ENCODE measurements at regions not wholly inside any gene's neighbourhood (a gene's known extent, or its start where the extent isn't known, plus 50 kb on each side); places are given as distances from the start of the nearest gene placed in this dataset.

- Histone ChIP-seq H3K36me3 (no peaks in the 10 kb centered on the region), H3K9me3 (no peaks in the 10 kb centered on the region), H3K27me3 (no peaks in the 10 kb centered on the region), H3K4me3 (ENCODE audit: low read depth, low read length) (no peak overlapping the region), H3K4me1 (peaks cover 14% of the 10 kb centered on the region)
- no peak for DNase-seq
- TF ChIP-seq, protein P1, sequence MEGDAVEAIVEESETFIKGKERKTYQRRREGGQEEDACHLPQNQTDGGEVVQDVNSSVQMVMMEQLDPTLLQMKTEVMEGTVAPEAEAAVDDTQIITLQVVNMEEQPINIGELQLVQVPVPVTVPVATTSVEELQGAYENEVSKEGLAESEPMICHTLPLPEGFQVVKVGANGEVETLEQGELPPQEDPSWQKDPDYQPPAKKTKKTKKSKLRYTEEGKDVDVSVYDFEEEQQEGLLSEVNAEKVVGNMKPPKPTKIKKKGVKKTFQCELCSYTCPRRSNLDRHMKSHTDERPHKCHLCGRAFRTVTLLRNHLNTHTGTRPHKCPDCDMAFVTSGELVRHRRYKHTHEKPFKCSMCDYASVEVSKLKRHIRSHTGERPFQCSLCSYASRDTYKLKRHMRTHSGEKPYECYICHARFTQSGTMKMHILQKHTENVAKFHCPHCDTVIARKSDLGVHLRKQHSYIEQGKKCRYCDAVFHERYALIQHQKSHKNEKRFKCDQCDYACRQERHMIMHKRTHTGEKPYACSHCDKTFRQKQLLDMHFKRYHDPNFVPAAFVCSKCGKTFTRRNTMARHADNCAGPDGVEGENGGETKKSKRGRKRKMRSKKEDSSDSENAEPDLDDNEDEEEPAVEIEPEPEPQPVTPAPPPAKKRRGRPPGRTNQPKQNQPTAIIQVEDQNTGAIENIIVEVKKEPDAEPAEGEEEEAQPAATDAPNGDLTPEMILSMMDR (IDR thresholded peaks at IDR 0.05; ENCODE audit: low read depth, low read length), result no peak
These were observed 109.8 kb downstream of the DUSP10 start for GRCh38 chr1:221632072-221632471.

DNA sequence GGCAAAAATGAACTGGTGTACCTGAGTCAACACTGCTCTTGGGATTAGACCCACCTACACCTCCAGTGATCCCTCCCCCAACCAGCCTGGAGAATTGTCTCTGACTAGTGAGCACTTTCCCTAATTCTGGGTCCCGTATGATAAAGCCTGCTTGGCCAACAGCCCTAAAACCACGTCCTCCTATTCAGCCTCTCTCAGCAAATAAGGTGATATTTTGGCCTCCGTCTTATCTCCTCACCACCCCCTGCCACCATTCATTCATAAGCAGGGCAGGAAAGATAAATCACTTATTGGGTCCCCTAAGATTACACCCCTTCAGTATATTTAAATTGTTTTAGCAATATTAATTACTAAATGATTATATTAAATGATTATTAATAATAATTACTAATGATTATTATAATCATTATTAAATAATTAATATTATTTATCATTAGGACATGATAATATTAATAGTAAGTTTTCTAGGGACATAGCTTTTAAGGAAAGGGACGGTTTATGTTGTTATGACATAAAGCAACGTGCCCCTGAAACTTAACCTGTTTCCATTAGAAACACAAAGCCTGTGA lies 108.0 kb downstream of the DUSP10 start:
- Histone ChIP-seq H3K36me3 (no peaks in the 10 kb centered on the region), H3K9me3 (no peaks in the 10 kb centered on the region), H3K4me3 (ENCODE audit: low read depth, low read length) (no peak overlapping the region), H3K4me1 (peaks cover 22% of the 10 kb centered on the region), H3K27me3 (no peaks in the 10 kb centered on the region)
- no peak for DNase-seq
- TF ChIP-seq, protein P1 (IDR thresholded peaks at IDR 0.05; ENCODE audit: low read depth, low read length), result no peak

- H3K27me3 ChIP-seq, result no peaks in the 10 kb centered on the region
- H3K4me3 ChIP-seq (ENCODE audit: low read depth, low read length), result no peak overlapping the region
- H3K4me1 ChIP-seq, result peaks cover 22% of the 10 kb centered on the region
- H3K36me3 ChIP-seq, result no peaks in the 10 kb centered on the region
- TF ChIP-seq, protein P1 (IDR thresholded peaks at IDR 0.05; ENCODE audit: low read depth, low read length), result no peak
- H3K9me3 ChIP-seq, result no peaks in the 10 kb centered on the region
- DNase-seq, result no peak
These were observed 107.3 kb downstream of the DUSP10 start for GRCh38 chr1:221634606-221635005.

GRCh38 chr1:221635305-221635704 lies 106.6 kb downstream of the DUSP10 start:
- no peak for DNase-seq
- Histone ChIP-seq H3K9me3 (no peaks in the 10 kb centered on the region), H3K27me3 (no peaks in the 10 kb centered on the region), H3K36me3 (no peaks in the 10 kb centered on the region), H3K4me3 (ENCODE audit: low read depth, low read length) (no peak overlapping the region), H3K4me1 (peaks cover 22% of the 10 kb centered on the region)
- TF ChIP-seq, protein P1 (IDR thresholded peaks at IDR 0.05; ENCODE audit: low read depth, low read length), result no peak

GRCh38 chr1:221636096-221636495 lies 105.8 kb downstream of the DUSP10 start:
- no peak overlapping the region for H3K4me3 ChIP-seq (ENCODE audit: low read depth, low read length)
- no peaks in the 10 kb centered on the region for H3K27me3 ChIP-seq
- no peaks in the 10 kb centered on the region for H3K36me3 ChIP-seq
- no peak for DNase-seq
- peaks cover 22% of the 10 kb centered on the region for H3K4me1 ChIP-seq
- TF ChIP-seq, protein P1 (IDR thresholded peaks at IDR 0.05; ENCODE audit: low read depth, low read length), result no peak
- no peaks in the 10 kb centered on the region for H3K9me3 ChIP-seq

DNA sequence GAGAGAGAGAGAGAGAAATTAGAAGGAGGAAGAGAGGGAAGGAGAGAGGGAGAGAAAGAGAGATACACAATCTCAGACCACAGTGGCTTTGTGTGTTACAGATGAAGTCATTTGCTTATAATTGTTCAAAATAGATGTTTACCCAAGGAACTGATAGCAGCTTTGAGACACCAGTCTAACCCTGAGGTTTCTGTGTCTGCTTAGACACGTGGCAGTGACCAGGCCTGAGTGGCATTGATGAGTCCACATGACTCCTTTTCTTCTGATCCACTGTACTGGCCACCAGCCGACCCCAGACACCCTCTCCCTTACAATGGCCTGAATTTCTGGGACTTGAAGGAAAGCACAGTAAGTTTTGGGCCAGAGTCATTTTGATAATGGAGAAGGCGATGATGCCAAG lies 104.9 kb downstream of the DUSP10 start:
- no peak for DNase-seq
- Histone ChIP-seq H3K36me3 (no peaks in the 10 kb centered on the region), H3K9me3 (no peaks in the 10 kb centered on the region), H3K4me3 (ENCODE audit: low read depth, low read length) (no peak overlapping the region), H3K27me3 (no peaks in the 10 kb centered on the region), H3K4me1 (peaks cover 14% of the 10 kb centered on the region)
- TF ChIP-seq, protein P1 (IDR thresholded peaks at IDR 0.05; ENCODE audit: low read depth, low read length), result no peak
